NCI-H1694 treated with DMSO at 0.1 percent for 48 hours (cell line): ENCODE measurements at regions not wholly inside any gene's neighbourhood (a gene's known extent, or its start where the extent isn't known, plus 50 kb on each side); places are given as distances from the start of the nearest gene placed in this dataset.
"Not testable (repeated sequence)": the region's sequence is repeated elsewhere in the genome, so short reads cannot be mapped to it uniquely, and the experiment has no call there.

Experiments used
- DNase-seq: peaks from one replicate; lab custom pipeline; 2025; lab: John Stamatoyannopoulos, UW

DNA sequence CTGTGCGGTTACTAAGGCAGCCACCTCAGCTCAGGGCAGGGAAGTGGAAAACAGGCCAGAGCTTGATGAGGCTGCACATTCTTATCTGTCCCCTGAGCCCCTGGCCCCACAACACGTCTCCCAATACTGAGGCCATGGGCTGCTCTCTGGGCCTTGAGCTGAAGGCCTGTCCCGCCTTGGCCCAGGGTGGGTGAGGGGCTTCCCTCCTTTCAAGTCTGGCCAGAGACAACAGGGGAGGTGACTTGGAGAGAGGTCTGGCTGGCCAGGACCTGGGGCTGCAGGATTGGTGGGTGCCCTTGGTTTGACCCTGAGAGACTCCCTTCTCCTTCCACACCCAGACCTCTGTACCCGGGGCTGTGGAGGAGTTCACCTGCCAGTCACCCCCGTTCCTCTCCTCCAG lies 563.8 kb downstream of the PTPRU start:
- DNase-seq: no peak

DNA sequence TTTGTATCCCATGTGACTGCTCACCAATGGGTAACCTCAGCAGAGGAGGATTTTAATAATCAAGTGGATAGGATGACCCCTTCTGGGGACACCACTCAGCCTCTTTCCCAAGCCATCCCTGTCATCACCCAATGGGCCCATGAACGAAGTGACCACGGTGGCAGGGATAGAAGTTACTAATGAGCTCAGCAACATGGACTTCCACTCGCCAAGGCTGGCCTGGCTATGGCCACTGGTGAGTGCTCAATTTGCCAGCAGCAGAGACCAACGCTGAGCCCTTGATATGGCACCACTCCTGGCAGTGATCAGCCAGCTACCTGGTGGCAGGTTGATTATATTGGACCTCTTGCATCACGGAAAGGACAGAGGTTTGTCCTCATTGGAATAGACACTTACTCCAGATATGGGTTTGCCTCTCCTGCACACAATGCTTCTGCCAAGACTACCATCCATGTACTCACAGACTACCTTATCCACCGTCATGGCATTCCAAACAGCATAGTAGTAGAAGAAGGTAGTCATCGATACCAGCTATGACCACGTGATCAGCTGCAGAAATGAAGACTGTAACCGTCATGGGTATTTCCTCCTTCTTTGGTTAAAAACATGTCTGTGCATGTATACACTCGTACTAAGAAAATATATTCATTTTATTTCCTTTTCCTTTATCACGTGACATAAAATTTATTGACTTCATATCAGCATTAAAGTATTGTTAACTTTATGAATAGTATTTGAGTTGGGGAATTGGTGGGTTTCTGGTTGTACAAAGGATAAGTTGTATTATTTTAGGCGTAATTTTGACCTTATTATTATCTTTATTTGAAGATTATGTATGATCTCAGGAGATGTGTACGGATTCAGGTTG lies 562.6 kb downstream of the PTPRU start:
- DNase-seq: no peak

DNA sequence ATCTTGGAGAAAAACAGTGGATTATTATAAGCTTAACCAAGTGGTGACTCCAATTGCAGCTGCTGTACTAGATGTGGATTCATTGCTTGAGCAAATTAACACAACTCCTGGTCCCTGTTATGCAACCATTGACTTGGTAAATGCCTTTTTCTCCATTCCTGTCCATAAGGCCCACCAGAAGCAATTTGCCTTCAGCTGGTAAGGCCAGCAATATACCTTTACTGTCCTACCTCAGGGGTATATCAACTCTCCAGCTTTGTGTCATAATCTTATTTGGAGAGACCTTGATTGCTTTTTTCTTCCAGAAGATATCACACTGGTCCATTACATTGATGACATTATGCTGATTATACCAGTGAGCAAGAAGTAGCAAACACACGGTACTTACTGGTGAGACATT lies 560.8 kb downstream of the PTPRU start:
- not testable (repeated sequence) for DNase-seq

DNA sequence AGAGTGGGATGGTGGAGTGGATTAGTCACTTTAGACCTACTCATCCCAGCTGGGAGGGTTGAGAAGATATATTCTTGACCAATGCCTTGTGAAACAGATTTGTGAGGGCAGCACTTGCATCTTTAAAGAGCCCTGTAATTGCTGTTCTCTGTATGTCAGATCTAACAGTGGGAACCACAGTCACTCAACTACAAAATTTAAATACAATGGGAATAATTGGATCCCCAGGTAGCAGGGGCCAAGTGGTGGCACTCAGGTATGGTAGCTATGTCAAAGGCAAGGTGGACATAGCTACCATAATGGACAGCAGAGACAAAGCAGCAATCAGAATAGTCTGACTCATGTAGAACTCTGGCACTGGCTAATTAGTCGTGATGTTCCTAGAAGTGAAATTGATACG lies 559.6 kb downstream of the PTPRU start:
- not testable (repeated sequence) for DNase-seq

DNA sequence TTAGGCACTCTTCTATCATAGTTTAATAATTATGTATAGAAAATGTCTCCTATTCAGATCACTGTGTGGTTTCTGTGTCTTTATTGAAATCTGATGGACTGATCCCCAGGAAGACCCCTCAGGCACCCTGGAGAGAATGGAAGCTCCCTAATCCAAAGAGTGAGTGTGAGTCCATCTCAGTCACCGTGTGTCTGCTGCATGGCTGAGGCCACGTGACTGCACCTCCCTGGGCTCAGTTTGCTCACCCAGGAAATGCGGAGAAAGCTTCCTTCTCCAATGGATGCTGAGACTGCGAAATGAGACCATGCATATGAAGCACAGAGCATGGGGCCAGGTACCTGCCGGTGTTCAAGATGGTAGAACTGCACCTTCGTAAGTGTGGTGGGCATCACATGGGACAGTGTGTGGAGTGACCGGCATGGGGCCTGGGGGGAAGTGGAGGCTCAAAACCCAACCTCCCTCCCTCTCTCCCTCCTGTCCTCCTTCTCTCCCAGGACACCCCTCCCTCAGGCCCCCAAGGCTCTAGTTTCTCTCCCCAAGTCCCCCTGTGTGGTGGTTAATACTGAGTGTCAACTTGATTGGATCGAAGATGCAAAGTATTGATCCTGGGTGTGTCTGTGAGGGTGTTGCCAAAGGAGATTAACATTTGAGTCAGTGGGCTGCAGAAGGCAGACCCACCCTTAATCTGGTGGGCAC lies 557.5 kb downstream of the PTPRU start:
- DNase-seq: no peak

DNA sequence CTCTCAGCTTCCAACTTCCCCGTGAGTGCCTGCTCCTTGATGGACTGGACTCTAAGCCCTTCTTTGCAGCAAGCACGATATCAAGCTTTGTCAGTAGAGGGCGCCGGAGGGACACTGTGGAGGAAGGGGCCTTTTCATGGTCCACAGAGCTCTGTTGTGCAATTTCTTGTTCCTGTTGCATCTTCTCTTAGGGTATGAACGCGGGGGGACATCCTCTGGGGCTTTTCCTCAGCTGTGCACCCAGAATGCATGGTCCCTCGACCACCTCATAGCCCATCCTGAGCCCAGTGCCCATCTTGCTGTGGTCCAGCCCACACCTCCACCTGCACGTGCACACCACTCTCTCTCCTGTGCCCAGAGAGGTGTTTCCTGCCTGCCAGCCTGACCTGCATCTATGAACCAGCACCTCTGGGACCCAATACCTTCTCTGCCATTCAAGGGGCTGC lies 556.8 kb downstream of the PTPRU start:
- DNase-seq: peak; percentile 70

- DNase-seq: no peak
These were observed 553.6 kb downstream of the PTPRU start for GRCh38 chr1:29789910-29790247.

DNA sequence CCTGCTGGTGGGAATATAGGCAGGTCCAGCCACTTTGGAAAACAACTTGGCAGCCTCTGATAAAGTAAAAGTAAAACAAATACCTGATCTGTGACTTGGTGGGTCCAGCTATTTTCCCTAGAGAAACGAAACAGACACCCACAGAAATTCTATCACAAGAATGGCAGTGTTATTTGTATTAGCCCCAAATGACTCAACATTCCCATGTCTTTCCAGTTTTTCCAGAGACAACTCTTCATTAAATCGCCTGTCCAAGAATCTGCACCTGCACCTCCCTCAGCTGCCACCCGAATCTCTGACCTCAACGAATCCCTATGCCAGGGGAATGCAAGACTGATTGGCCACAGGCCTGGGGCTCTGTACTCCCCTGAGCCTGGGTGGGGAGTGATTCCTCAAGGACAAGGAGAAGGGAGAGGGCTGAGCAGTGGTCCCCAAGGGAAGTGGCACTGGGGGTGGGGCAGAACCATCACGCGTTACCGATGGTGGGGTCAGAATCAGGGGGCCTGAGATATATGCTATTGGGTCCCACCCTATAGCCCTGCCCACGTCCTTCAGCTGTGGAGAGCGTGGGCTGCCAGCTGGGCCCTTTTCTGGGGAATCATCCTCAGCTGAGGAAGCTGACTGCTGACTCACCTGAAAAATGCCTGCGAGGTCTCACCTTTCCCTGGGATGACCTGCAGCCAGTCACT lies 553.0 kb downstream of the PTPRU start:
- DNase-seq: no peak

GRCh38 chr1:29786791-29787732 lies 550.7 kb downstream of the PTPRU start:
- DNase-seq: no peak

DNA sequence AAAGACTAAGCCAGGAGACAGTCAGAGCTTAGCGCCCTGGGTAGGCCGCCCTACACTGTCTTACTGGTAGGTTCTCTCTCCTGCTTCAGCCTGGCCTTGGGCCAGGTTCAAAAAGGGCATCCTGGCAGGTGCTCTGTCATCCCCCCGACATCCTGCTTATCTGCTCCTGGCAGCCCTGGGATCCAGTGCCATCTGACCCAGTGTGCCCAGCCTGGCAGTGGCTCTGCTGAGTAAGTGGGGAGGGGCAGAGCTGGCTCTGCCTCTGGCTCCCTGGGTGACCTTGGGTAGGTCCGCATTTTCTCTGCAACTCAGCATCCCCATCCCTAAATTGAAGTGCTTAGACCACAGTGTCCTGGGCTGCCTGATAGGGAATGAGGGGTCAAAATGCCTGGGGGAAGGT lies 549.9 kb downstream of the PTPRU start:
- DNase-seq: peak; percentile 62

DNA sequence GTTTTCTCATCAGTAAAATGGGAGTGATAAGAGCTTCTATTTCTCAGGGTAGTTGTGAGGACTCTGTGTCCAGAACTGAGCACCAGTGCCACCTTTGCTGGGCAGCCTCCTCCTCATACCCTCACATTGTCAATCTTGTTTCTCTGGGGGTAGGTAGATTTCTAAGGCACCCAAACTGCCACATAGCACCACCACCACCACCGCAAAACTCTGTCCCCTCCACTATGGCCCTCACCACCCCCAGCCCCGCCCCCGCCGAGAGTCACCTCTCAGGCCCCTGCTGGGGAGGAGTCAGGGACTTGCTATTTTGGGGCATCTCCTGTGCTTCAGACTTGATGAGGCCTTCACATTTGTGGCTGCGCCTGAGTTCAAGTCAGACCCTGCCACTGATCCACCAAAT lies 549.2 kb downstream of the PTPRU start:
- DNase-seq: no peak

GRCh38 chr1:29785137-29785527 lies 548.8 kb downstream of the PTPRU start:
- DNase-seq: no peak

- no peak for DNase-seq
These were observed 548.2 kb downstream of the PTPRU start for GRCh38 chr1:29784276-29785136.

- no peak for DNase-seq
These were observed 547.4 kb downstream of the PTPRU start for GRCh38 chr1:29783508-29784275.

GRCh38 chr1:29782846-29783507 lies 546.7 kb downstream of the PTPRU start:
- DNase-seq: no peak

DNA sequence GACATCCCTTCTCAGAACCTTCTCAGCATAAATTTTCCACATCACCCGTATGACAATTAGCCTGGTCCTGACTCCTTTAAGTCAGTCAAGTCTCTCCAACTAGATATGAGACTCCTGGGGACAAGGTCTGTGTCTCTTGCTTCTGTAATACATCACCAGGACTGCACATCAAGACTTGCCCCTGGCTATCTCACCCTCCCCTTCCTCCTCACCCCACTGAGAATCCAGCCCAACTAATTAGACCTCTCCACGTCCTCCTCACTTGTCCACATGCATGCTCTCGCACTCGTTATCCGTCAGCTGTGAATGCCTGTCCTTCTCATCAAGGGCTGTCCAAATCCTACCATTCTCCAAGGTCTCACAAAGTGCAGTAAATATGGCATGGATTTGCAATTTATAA lies 542.8 kb downstream of the PTPRU start:
- DNase-seq: no peak

DNA sequence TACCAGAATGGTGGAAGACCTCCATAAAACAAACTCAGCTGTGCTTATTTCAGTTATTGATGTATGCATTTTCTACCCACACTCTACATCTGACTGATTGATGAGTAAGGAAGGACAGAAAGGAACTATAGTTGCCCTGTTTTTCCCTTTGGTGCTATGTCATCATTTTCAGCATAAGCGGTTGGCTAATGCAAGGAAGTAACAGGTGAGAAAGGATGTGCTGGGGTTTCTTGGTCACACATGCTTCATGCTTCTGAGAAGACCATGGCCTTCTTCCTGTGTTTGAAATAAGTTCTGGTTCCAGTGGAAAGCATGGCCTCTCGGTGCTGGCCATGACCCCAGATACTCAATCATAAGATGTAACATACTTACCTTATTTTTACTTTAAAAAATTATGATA lies 541.2 kb downstream of the PTPRU start:
- no peak for DNase-seq

DNA sequence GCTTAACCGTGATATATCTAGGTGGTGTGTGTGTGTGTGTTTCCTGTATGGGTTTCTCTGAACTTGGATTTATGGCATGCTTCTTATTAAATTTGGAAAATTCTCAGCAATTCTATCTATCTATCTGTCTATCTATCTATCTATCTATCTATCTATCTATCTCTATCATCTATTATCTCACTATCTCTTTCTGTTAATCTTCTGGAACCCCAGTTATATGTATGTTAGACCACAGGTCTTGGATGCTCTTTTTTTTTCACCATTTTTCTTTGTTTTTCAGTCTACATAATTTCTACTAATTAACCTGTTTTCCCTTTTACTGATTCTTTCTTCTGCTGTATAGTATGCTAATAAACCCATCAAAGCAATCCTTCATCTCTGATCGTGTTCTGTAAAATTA lies 538.0 kb downstream of the PTPRU start:
- no peak for DNase-seq

DNA sequence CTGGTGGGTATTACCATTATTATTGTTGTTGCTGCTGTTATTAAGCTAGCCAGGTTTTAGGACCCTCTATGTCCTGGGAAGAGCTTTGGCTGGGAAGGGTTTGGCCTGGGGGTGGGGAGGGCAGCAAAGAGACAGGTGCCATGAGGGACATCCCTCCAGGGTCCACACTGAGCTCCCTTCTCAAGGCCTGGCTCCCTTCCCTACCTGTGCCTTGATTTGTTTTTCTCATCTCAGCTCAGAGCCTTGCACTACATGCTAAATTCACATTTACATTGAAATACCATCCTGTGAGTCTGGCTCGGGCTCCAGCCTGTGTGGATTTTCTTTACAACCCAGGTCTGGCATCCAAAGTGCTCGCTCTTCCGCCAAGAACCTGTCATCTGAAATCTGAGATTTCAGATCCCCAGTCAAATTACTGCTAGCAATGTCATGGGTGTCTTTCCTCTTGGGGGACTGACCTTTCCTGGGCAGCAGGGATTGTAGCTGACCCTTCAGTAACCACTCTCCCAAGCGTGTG lies 536.3 kb downstream of the PTPRU start:
- DNase-seq: no peak
